Epithelial cell of proximal tubule (primary cell): ENCODE measurements at regions not wholly inside any gene's neighbourhood (a gene's known extent, or its start where the extent isn't known, plus 50 kb on each side); places are given as distances from the start of the nearest gene placed in this dataset.

Experiments used
- DNase-seq: peaks from one replicate; pipeline ENCODE4 v3.0.0-alpha.2; 2011; ENCODE audit warnings: low read depth
- H3K4me3 ChIP-seq: 2 replicates; pipeline ENCODE4 v1.5.1; 2011; ENCODE audit warnings: low read depth, mild to moderate bottlenecking, low read length
- TF ChIP-seq, protein P1 (sequence below): conservative IDR thresholded peaks from 2 replicates; pipeline ENCODE4 v1.5.1; 2012; ENCODE audit warnings: low read depth, mild to moderate bottlenecking, low read length

DNA sequence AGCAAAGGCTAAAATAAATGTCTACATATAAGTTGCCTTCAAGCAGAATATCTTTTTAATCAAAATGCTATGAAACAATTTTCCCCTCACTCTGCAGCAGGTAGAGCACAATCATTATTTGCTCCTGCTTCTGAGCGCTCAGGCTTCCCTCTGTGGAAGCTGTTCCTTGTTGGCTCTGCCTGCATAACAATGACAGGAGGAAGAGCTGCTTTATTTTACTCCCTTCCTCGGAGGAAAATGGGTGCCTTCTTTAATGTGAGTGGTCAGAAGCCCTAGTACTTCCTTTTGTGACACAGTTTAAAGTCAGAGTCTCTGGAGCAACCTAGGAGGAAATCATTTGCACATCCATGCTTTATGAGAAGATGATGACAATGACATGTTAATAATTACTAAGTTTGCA lies 492.1 kb downstream of the CDH8 start:
- H3K4me3 ChIP-seq, result no peak overlapping the region
- no peak for DNase-seq
- TF ChIP-seq, protein P1, sequence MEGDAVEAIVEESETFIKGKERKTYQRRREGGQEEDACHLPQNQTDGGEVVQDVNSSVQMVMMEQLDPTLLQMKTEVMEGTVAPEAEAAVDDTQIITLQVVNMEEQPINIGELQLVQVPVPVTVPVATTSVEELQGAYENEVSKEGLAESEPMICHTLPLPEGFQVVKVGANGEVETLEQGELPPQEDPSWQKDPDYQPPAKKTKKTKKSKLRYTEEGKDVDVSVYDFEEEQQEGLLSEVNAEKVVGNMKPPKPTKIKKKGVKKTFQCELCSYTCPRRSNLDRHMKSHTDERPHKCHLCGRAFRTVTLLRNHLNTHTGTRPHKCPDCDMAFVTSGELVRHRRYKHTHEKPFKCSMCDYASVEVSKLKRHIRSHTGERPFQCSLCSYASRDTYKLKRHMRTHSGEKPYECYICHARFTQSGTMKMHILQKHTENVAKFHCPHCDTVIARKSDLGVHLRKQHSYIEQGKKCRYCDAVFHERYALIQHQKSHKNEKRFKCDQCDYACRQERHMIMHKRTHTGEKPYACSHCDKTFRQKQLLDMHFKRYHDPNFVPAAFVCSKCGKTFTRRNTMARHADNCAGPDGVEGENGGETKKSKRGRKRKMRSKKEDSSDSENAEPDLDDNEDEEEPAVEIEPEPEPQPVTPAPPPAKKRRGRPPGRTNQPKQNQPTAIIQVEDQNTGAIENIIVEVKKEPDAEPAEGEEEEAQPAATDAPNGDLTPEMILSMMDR, result no peak

DNA sequence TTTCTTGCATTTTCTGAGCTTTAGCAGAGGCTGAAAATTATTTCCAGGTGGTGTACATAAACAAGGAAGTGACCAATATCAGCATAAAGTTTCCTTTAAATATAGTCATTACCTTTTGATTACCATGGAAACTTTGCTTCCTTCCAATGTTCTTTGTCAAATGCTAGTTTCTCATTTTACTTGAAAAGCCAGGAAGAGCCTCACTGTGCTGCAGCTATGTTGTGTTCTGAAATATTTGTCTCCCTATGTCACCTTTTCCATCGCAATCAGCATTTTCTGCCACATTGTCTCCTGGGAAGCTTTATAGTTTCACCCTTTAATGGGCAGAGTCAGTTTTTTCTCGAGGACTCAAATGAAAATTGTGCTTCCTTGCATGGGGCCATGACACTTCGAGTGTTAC lies 496.0 kb downstream of the CDH8 start:
- H3K4me3 ChIP-seq, result no peak overlapping the region
- no peak for DNase-seq
- TF ChIP-seq, protein P1, result no peak

DNA sequence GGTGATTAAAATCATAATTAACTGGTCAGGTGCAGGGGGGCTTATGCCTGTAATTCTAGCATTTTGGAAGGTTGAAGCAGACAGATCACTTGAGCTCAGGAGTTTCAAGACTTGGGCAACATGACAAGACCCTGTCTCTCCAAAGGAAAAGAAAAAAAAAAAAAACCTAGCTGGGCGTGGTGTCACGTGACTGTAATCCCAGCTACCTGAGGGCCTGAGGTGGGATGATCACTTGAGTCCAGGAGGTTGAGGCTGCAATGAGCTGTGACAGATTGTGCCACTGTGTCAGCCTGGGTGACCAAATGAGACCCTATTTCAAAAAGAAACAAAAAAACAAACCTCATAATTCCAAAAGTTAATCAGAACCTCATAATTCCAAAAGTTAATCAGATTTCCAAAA lies 505.5 kb downstream of the CDH8 start:
- no peak overlapping the region for H3K4me3 ChIP-seq
- no peak for DNase-seq
- TF ChIP-seq, protein P1, result no peak

DNA sequence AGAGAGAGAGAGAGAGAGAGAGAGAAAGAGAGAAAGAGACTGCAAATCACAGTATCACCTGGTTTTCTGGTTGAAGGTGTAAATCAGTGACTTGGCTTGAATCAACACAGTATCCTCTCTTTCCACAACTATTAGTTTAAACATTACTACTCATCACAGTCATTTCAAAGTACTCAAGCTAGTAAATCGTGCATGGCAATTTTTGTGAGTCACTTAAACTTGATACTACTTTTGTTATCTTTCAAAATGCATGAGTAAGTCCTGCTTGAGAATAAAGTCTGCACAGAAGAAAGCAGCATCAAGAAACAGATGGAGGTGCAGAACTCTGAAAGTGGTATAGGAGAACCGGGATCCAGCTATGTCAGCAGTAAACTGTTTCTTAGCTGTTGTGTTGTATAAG lies 535.4 kb downstream of the CDH8 start:
- no peak overlapping the region for H3K4me3 ChIP-seq
- DNase-seq, result no peak
- TF ChIP-seq, protein P1, result no peak

DNA sequence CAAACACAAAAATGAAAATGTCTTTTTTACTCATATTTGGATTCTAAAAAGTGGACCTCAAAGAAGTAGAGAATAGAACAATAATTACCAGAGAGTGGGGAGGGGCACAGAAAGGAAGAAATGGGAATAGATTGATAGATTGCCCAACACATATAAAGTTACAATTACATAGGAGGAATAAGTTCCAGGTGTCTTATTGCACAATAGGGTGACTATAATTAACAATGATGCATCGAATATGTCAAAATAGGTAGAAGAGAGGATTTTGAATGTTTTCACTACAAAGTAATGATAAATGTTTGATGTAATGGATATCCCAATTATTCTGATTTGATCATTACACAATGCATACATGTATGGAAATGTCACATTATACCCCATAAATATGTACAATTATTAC lies 556.0 kb downstream of the CDH8 start:
- TF ChIP-seq, protein P1, result no peak
- no peak overlapping the region for H3K4me3 ChIP-seq
- DNase-seq, result no peak

DNA sequence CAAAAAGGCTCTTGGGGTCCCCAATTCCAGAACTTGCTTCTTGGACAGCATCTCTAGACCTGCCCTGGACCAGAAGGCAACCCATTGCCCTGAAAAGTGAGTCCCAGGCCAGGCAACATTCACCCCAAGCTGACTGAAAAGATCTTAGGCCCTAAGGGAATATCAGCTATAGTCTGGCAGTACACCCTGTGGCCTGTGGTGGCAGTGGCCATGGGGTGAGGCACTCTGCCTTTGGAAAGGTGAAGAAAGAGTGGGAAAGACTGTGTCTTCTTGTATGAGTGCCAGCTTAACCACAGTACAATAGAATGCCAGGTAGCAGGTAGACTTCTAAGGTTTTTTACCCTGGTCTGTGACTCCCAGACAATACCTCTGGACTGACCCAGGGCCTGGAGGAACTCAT lies 564.5 kb downstream of the CDH8 start:
- no peak overlapping the region for H3K4me3 ChIP-seq
- TF ChIP-seq, protein P1, result no peak

DNA sequence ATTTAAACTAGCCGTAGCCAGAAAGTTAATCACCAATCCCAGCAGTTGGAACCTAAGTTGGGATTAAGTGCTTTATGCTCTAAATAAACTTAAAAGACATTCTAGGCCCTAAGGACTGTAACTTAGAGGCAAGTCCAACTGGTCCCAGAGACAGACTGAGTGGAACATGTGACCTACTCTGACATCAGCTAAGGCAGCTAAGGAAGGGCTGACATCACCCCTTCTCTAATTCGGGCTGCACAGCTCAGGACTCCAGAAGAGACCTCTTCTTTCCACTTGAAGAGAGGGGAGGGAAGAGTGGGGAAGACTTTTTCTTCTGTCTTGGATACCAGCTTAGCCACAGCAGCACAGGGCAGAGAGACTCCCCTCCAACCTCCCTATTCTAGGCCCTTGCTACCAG lies 565.2 kb downstream of the CDH8 start:
- DNase-seq, result no peak
- TF ChIP-seq, protein P1, result no peak
- no peak overlapping the region for H3K4me3 ChIP-seq

More for the DNA sequence above, 564.5 kb downstream of the CDH8 start:
- DNase-seq, result no peak
